Anterior cingulate cortex (tissue), 58 donors: ENCODE measurements at regions not wholly inside any gene's neighbourhood (a gene's known extent, or its start where the extent isn't known, plus 50 kb on each side); places are given as distances from the start of the nearest gene placed in this dataset.
"Not testable (repeated sequence)": the region's sequence is repeated elsewhere in the genome, so short reads cannot be mapped to it uniquely, and the experiment has no call there.

Experiments used
- DNase-seq, 58 donors: peaks; one replicate each; lab custom pipeline; 2025; lab: John Stamatoyannopoulos, UW

- DNase-seq = not testable (repeated sequence)
Measured at GRCh38 chr12:43193096-43193495, 358.9 kb downstream of the ADAMTS20 start.

GRCh38 chr12:43192442-43192841, 359.6 kb downstream of the ADAMTS20 start:
- not testable (repeated sequence) for DNase-seq

- DNase-seq = no peak
Measured at GRCh38 chr12:43180242-43180641, 371.8 kb downstream of the ADAMTS20 start.

- DNase-seq = no peak
Measured at GRCh38 chr12:43179486-43179885, 372.5 kb downstream of the ADAMTS20 start.

- no peak for DNase-seq
Measured at GRCh38 chr12:43177276-43177675, 374.7 kb downstream of the ADAMTS20 start.

GRCh38 chr12:43169115-43169681, 382.8 kb downstream of the ADAMTS20 start:
- no peak for DNase-seq

- DNase-seq = no peak
Measured at GRCh38 chr12:43167691-43168090, 384.3 kb downstream of the ADAMTS20 start.

GRCh38 chr12:43165351-43165750, 386.7 kb downstream of the ADAMTS20 start:
- DNase-seq = no peak

GRCh38 chr12:43162138-43162537, 389.9 kb downstream of the ADAMTS20 start:
- DNase-seq = no peak

GRCh38 chr12:43159506-43159905, 392.5 kb downstream of the ADAMTS20 start:
- DNase-seq = no peak

GRCh38 chr12:43158126-43158525, 393.9 kb downstream of the ADAMTS20 start:
- no peak for DNase-seq

- DNase-seq = no peak
Measured at GRCh38 chr12:43155376-43155775, 396.6 kb downstream of the ADAMTS20 start.

- no peak for DNase-seq
Measured at GRCh38 chr12:43154498-43155045, 397.4 kb downstream of the ADAMTS20 start.

- DNase-seq = no peak
Measured at GRCh38 chr12:43151441-43151981, 400.5 kb downstream of the ADAMTS20 start.

GRCh38 chr12:43148691-43149090, 403.3 kb downstream of the ADAMTS20 start:
- DNase-seq = no peak

- DNase-seq = no peak
Measured at GRCh38 chr12:43147878-43148277, 404.1 kb downstream of the ADAMTS20 start.

GRCh38 chr12:43145481-43145880, 406.5 kb downstream of the ADAMTS20 start:
- no peak for DNase-seq

- DNase-seq = no peak
Measured at GRCh38 chr12:43143278-43143677, 408.7 kb downstream of the ADAMTS20 start.

GRCh38 chr12:43132291-43132690, 419.7 kb downstream of the ADAMTS20 start:
- DNase-seq = no peak

- no peak for DNase-seq
Measured at GRCh38 chr12:43131301-43131700, 420.7 kb downstream of the ADAMTS20 start.

- no peak for DNase-seq
Measured at GRCh38 chr12:43127886-43128549, 424.0 kb downstream of the ADAMTS20 start.
